ENCODE measurements at regions not wholly inside any gene's neighbourhood (a gene's known extent, or its start where the extent isn't known, plus 50 kb on each side); places are given as distances from the start of the nearest gene placed in this dataset.
A peak's percentile ranks its signal among the peaks of the same experiment; 100 is the strongest.

- no peak overlapping the region for H3K27ac ChIP-seq
These were observed 125.8 kb upstream of the CREB1 start for GRCh38 chr2:207403950-207404349.

DNA sequence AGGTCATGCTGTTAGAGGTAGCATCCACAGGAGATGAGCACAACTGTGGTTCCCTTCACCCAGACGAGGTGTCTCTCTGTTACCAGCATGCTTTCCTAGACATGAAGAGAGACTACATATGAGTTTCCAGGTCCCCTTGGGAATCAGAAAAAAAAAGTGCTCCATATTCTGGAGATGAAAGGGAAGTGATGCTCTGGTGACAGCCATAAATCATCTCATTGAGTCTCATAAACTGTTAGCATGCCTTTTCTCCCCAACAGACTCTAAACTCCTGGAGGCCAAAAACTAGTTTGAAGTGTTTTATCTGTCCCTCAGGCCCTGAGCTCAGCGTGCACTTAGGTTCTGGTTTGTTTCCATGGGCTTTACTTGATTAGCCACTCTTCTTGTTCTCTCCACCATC, 124.6 kb upstream of the CREB1 start:
- Histone ChIP-seq H3K36me3 (no peaks in the 10 kb centered on the region), H3K4me3 (no peak overlapping the region), H3K9me3 (no peaks in the 10 kb centered on the region), H3K27ac (no peak overlapping the region), H3K4me1 (peaks cover 0 to 22% (median 17%) of the 10 kb centered on the region in 4 donors), H3K27me3 (no peaks in the 10 kb centered on the region)
- DNase-seq = no peak
- 84 to 92% (median 88%) methylated on average over 2 of the region's 2 CpGs for WGBS, 5 donors
- TF ChIP-seq EP300 (IDR thresholded peaks at IDR 0.05) = no peak
- intact Hi-C loops (cut with DNase I; ENCODE audit: low total_unique reads) = no loop called here

More at GRCh38 chr2:207403950-207404349, 125.8 kb upstream of the CREB1 start:
- Histone ChIP-seq H3K36me3 (no peaks in the 10 kb centered on the region), H3K27me3 (no peaks in the 10 kb centered on the region), H3K4me3 (no peak overlapping the region), H3K4me1 (peaks cover 0 to 12% (median 10%) of the 10 kb centered on the region in 4 donors), H3K9me3 (no peaks in the 10 kb centered on the region)
- intact Hi-C loops (cut with DNase I; ENCODE audit: low total_unique reads) = no loop called here
- no peak for TF ChIP-seq CTCF (IDR thresholded peaks at IDR 0.05)
- TF ChIP-seq EP300 (IDR thresholded peaks at IDR 0.05) = no peak
- TF ChIP-seq POLR2AphosphoS5 (IDR thresholded peaks at IDR 0.05) = no peak
- TF ChIP-seq POLR2A (IDR thresholded peaks at IDR 0.05) = no peak
- no peak for DNase-seq
- 82 to 90% (median 84%) methylated on average over 3 of the region's 3 CpGs for WGBS, 5 donors

DNA sequence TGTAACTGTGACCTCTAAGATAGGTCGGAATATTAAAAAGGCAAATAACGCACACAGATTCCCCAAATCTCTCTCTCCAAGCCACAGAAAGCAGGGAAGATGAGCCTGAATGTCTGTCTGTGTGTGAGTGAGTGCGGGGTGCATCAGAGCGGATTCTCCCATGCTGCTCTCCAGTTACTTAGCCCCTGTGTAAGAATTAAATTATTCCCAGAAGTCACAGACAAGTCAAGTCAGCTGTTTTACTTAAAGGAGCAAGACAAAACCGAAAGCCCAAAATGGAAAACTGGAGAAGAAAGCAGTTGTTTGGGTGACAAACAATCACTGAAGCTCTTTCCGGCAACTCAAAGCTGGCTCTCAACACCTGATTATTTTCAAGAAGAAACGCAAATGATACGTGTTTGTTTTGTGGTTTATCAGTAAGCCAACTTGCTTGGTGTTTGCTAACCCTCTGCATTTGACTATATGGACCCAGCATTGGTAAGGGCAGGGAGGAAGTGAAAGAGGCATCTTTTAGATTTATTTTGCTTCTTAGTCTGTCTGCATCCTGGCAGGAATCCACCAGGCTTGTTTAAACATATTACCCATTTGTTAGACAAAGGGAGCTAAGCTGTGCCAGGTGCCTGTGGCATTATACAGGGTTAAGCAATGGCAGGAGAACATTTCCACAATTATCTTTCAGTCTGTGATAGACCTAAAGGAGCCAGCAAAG, 121.5 kb upstream of the CREB1 start:
- no peak overlapping the region for H3K4me3 ChIP-seq
- peak; percentile 55 to 72 for DNase-seq
- no peaks in the 10 kb centered on the region for H3K36me3 ChIP-seq
- intact Hi-C loops (cut with DNase I; ENCODE audit: low total_unique reads) = no loop called here
- no peak for TF ChIP-seq POLR2A (IDR thresholded peaks at IDR 0.05)
- TF ChIP-seq POLR2AphosphoS5 (IDR thresholded peaks at IDR 0.05) = peak in 1 of 3 donors; percentile 51
- H3K27me3 ChIP-seq = no peaks in the 10 kb centered on the region
- no peaks in the 10 kb centered on the region for H3K9me3 ChIP-seq
- peaks cover 0 to 22% (median 17%) of the 10 kb centered on the region in 4 donors for H3K4me1 ChIP-seq
- peak overlapping the region in 2 of 5 donors; percentile 8 to 56 for H3K27ac ChIP-seq
- 40 to 54% (median 53%) methylated on average over 8 of the region's 8 CpGs for WGBS, 5 donors

DNA sequence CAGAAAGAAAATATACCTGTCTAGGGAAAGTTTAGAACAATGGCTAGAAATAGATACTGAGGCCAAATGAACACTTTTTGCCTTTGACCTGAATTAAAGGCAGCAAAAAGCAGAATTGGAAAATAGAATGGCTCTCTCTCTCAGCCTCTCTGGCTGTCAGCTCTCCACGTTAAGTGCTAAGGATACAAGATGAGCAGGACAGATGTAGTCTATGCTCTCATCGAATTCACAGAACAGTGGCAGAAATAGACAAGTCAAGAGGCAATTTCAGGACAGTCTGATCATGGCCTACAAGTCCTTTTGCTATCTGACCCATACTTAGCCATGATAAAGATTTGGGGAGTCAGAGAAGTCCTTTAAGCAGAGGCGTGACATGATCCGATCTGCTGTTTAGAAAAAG, 120.2 kb upstream of the CREB1 start:
- TF ChIP-seq CTCF (IDR thresholded peaks at IDR 0.05) (no peak), POLR2AphosphoS5 (IDR thresholded peaks at IDR 0.05) (no peak), EP300 (IDR thresholded peaks at IDR 0.05) (no peak), POLR2A (IDR thresholded peaks at IDR 0.05) (no peak)
- Histone ChIP-seq H3K27me3 (no peaks in the 10 kb centered on the region), H3K36me3 (no peaks in the 10 kb centered on the region), H3K4me1 (peaks cover 0 to 22% (median 17%) of the 10 kb centered on the region in 4 donors), H3K4me3 (no peak overlapping the region), H3K27ac (no peak overlapping the region), H3K9me3 (no peaks in the 10 kb centered on the region)
- no peak for DNase-seq
- WGBS, 5 donors = 72 to 85% (median 82%) methylated on average over 4 of the region's 4 CpGs
- intact Hi-C loops (cut with DNase I; ENCODE audit: low total_unique reads) = no loop called here

- no peak for TF ChIP-seq POLR2A (IDR thresholded peaks at IDR 0.05)
- no peak for TF ChIP-seq POLR2AphosphoS5 (IDR thresholded peaks at IDR 0.05)
- no peak for TF ChIP-seq CTCF (IDR thresholded peaks at IDR 0.05)
- no peak for TF ChIP-seq EP300 (IDR thresholded peaks at IDR 0.05)
- Histone ChIP-seq H3K27me3 (no peaks in the 10 kb centered on the region), H3K4me1 (peaks cover 0 to 32% (median 20%) of the 10 kb centered on the region in 4 donors), H3K36me3 (no peaks in the 10 kb centered on the region), H3K27ac (no peak overlapping the region), H3K4me3 (no peak overlapping the region), H3K9me3 (no peaks in the 10 kb centered on the region)
- 74 to 87% (median 86%) methylated on average over 6 of the region's 6 CpGs for WGBS, 5 donors
- intact Hi-C loops (cut with DNase I; ENCODE audit: low total_unique reads) = no loop called here
- no peak for DNase-seq
These were observed 116.9 kb upstream of the CREB1 start for GRCh38 chr2:207412787-207413310.

Measured in stomach (tissue), 8 donors.